Panc1 (cell line): ENCODE measurements at regions not wholly inside any gene's neighbourhood (a gene's known extent, or its start where the extent isn't known, plus 50 kb on each side); places are given as distances from the start of the nearest gene placed in this dataset.

Source experiments
- ATAC-seq: fragments of 200-7000 bp; cut with Tn5 transposase; 2 replicates; pipeline ENCODE4 v1.9.1; 2020; ENCODE audit warnings: mild to moderate bottlenecking, moderate library complexity
- BruUV-seq: library from RNA; stranded (reverse); fragments of 400-500 nt; replicated peaks from 2 replicates; lab custom pipeline; 2021; lab: Mats Ljungman, UMichigan
- CTCF ChIA-PET: fragments of 300-600 bp; sonication (Branson Sonifier 250); formaldehyde crosslinking; loops from one replicate; lab custom pipeline; 2022; ENCODE audit warnings: antibody characterized with exemption; lab: Charles Lee
- POLR2A ChIA-PET: fragments of 300-600 bp; sonication (Branson Sonifier 250); formaldehyde crosslinking; loops from one replicate; lab custom pipeline; 2022; ENCODE audit warnings: antibody characterized with exemption; lab: Charles Lee
- DNase-seq: peaks from one replicate; pipeline ENCODE4 v3.0.0-alpha.2; 2010; ENCODE audit warnings: low read depth, low spot score
- H3K27ac ChIP-seq: 2 replicates; pipeline ENCODE4 v1.5.1; 2011; ENCODE audit warnings: mild to moderate bottlenecking, low read length, inconsistent platforms
- H3K27me3 ChIP-seq: fragments of 200-500 bp; sonication (Bioruptor generic); 2 replicates; pipeline ENCODE4 v1.6.0; 2014; ENCODE audit warnings: low read length, inconsistent platforms; ENCODE audit not compliant: control insufficient read depth, insufficient read depth
- H3K36me3 ChIP-seq: fragments of 200-500 bp; sonication (Bioruptor generic); 2 replicates; pipeline ENCODE4 v1.5.1; 2014; ENCODE audit warnings: inconsistent platforms, mild to moderate bottlenecking, low read length, moderate library complexity; ENCODE audit not compliant: control insufficient read depth, insufficient read depth
- H3K4me1 ChIP-seq: 2 replicates; pipeline ENCODE4 v1.5.1; 2011; ENCODE audit warnings: inconsistent platforms, mild to moderate bottlenecking, low read length, moderate library complexity; ENCODE audit not compliant: control insufficient read depth, insufficient read depth
- H3K4me3 ChIP-seq, 2 experiments: 2 replicates each; pipeline ENCODE4 v1.5.1; 2011 to 2012; ENCODE audit warnings: low read depth in 2 of 2, low read length in 2 of 2, mild to moderate bottlenecking in 2 of 2, inconsistent platforms in 1 of 2, moderate library complexity in 1 of 2
- H3K9me3 ChIP-seq: fragments of 200-500 bp; sonication (Bioruptor generic); 2 replicates; pipeline ENCODE4 v1.5.1; 2014; ENCODE audit warnings: low read depth, mild to moderate bottlenecking, inconsistent platforms, low read length, moderate library complexity; ENCODE audit not compliant: control insufficient read depth, insufficient read depth
- POLR2AphosphoS5 ChIP-seq: IDR thresholded peaks from 2 replicates; pipeline ENCODE4 v1.6.1; 2012; ENCODE audit warnings: mild to moderate bottlenecking, low read depth, low read length, moderate library complexity
- SIN3A ChIP-seq: IDR thresholded peaks from 2 replicates; pipeline ENCODE4 v1.6.1; 2012; ENCODE audit warnings: low read depth, mild to moderate bottlenecking, low read length, moderate library complexity, borderline replicate concordance; ENCODE audit not compliant: insufficient read depth
- TCF7L2 ChIP-seq: IDR thresholded peaks from 2 replicates; pipeline ENCODE4 v1.6.1; 2011; ENCODE audit warnings: mild to moderate bottlenecking, low read depth, low read length, inconsistent platforms
- in situ Hi-C: cut with HindIII; loops from 2 replicates; pipeline ENCODE4 v1.10.0; 2016; ENCODE audit warnings: low sequenced_read_pairs, low pct_unique_long_range_greater_than_20kb
- intact Hi-C: fragments of 100-400 bp; cut with micrococcal nuclease; formaldehyde crosslinking; loops from one replicate; pipeline ENCODE4 v1.10.0; 2022; ENCODE audit not compliant: unreplicated experiment
- TF ChIP-seq, protein P1 (sequence below), 2 experiments: IDR thresholded peaks; 2 replicates each; pipeline ENCODE4 v1.6.1; 2011 to 2012; ENCODE audit warnings: low read depth in 2 of 2, control low read depth in 1 of 2, low read length in 1 of 2, mild to moderate bottlenecking in 1 of 2, moderate library complexity in 1 of 2; ENCODE audit not compliant: insufficient read depth in 1 of 2
- TF ChIP-seq, protein P2 (sequence below): fragments of 450-650 bp; IDR thresholded peaks from 2 replicates; pipeline ENCODE4 v1.5.1; 2017; ENCODE audit warnings: mild to moderate bottlenecking

GRCh38 chr10:29763396-29763795, 128.6 kb upstream of the SVIL start:
- no peak for ATAC-seq
- ChIA-PET POLR2A (no interaction called here), CTCF (no interaction called here)
- no peak for DNase-seq
- Histone ChIP-seq H3K27ac (no peak overlapping the region), H3K36me3 (no peaks in the 10 kb centered on the region), H3K9me3 (no peaks in the 10 kb centered on the region), H3K4me3 (no peak overlapping the region), H3K27me3 (no peaks in the 10 kb centered on the region), H3K4me1 (no peaks in the 10 kb centered on the region)
- TF ChIP-seq TCF7L2: no peak
- no peak for TF ChIP-seq SIN3A
- TF ChIP-seq, protein P1, sequence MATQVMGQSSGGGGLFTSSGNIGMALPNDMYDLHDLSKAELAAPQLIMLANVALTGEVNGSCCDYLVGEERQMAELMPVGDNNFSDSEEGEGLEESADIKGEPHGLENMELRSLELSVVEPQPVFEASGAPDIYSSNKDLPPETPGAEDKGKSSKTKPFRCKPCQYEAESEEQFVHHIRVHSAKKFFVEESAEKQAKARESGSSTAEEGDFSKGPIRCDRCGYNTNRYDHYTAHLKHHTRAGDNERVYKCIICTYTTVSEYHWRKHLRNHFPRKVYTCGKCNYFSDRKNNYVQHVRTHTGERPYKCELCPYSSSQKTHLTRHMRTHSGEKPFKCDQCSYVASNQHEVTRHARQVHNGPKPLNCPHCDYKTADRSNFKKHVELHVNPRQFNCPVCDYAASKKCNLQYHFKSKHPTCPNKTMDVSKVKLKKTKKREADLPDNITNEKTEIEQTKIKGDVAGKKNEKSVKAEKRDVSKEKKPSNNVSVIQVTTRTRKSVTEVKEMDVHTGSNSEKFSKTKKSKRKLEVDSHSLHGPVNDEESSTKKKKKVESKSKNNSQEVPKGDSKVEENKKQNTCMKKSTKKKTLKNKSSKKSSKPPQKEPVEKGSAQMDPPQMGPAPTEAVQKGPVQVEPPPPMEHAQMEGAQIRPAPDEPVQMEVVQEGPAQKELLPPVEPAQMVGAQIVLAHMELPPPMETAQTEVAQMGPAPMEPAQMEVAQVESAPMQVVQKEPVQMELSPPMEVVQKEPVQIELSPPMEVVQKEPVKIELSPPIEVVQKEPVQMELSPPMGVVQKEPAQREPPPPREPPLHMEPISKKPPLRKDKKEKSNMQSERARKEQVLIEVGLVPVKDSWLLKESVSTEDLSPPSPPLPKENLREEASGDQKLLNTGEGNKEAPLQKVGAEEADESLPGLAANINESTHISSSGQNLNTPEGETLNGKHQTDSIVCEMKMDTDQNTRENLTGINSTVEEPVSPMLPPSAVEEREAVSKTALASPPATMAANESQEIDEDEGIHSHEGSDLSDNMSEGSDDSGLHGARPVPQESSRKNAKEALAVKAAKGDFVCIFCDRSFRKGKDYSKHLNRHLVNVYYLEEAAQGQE (IDR thresholded peaks at IDR 0.05; ENCODE audit: insufficient read depth in 1 of 2, low read depth in 2 of 2, low read length in 1 of 2): no peak
- TF ChIP-seq, protein P2, sequence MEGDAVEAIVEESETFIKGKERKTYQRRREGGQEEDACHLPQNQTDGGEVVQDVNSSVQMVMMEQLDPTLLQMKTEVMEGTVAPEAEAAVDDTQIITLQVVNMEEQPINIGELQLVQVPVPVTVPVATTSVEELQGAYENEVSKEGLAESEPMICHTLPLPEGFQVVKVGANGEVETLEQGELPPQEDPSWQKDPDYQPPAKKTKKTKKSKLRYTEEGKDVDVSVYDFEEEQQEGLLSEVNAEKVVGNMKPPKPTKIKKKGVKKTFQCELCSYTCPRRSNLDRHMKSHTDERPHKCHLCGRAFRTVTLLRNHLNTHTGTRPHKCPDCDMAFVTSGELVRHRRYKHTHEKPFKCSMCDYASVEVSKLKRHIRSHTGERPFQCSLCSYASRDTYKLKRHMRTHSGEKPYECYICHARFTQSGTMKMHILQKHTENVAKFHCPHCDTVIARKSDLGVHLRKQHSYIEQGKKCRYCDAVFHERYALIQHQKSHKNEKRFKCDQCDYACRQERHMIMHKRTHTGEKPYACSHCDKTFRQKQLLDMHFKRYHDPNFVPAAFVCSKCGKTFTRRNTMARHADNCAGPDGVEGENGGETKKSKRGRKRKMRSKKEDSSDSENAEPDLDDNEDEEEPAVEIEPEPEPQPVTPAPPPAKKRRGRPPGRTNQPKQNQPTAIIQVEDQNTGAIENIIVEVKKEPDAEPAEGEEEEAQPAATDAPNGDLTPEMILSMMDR: no peak
- no peak for TF ChIP-seq POLR2AphosphoS5
- no TSS peak for BruUV-seq
- in situ Hi-C loops: no loop called here
- intact Hi-C loops: no loop called here

DNA sequence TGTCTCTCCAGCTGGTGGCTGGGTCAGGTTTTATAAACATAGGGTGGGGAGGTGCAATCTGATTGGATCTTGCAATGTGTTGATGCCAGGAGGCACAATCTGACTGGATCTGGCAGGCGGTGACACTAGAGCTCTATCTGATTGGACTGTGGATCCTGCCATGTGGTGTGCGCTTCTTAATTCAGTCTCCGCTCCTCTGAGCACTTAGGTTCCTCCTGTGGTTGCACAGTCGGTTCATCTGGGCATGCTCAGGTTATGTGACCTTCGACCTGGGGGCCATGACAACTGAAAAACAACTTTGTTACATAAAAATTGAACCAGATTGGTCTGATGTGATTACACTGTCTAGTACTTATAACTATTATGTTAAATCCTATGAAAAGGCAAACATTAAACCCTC, 127.1 kb upstream of the SVIL start:
- CTCF ChIA-PET: no interaction called here
- Histone ChIP-seq H3K9me3 (no peaks in the 10 kb centered on the region), H3K36me3 (no peaks in the 10 kb centered on the region), H3K4me1 (peaks cover 5% of the 10 kb centered on the region), H3K27ac (no peak overlapping the region), H3K4me3 (no peak overlapping the region), H3K27me3 (no peaks in the 10 kb centered on the region)
- DNase-seq (no peak), ATAC-seq (no peak)
- POLR2A ChIA-PET: interaction anchor here (0.7 kb wide), 1 partner anchor 32 kb away, joined by 7 read pairs; no protein-coding TSS in a partner anchor
- in situ Hi-C loops (no loop called here), intact Hi-C loops (no loop called here)
- no TSS peak for BruUV-seq
- no peak for TF ChIP-seq SIN3A
- TF ChIP-seq, protein P2: no peak
- TF ChIP-seq, protein P1 (IDR thresholded peaks at IDR 0.05; ENCODE audit: insufficient read depth in 1 of 2, low read depth in 2 of 2, low read length in 1 of 2): no peak
- TF ChIP-seq TCF7L2: no peak
- TF ChIP-seq POLR2AphosphoS5: no peak
